ENCODE measurements at regions not wholly inside any gene's neighbourhood (a gene's known extent, or its start where the extent isn't known, plus 50 kb on each side); places are given as distances from the start of the nearest gene placed in this dataset.

GRCh38 chr17:70476368-70476767 lies 307.0 kb downstream of the KCNJ2 start:
- Histone ChIP-seq H2AFZ (ENCODE audit: low read length) (no peak overlapping the region), H4K8ac (ENCODE audit: extremely low read depth, insufficient read depth, low read length) (no peak overlapping the region), H2BK12ac (ENCODE audit: low read depth, low read length) (no peak overlapping the region), H2AK5ac (ENCODE audit: low read depth, low read length) (no peak overlapping the region), H3K14ac (ENCODE audit: insufficient read length) (no peak overlapping the region), H3K4me3 (ENCODE audit: extremely low read depth in 1 of 4, insufficient read depth in 2 of 4, low read depth in 3 of 4, low read length in 4 of 4) (no peak overlapping the region), H3K27me3 (replicated peaks in 1 of 4; ENCODE audit: control insufficient read depth in 3 of 4, extremely low read depth in 1 of 4, insufficient read depth in 3 of 4, low read length in 3 of 4) (no peaks in the 10 kb centered on the region), H3K9me3 (ENCODE audit: insufficient read depth in 2 of 2, low read depth in 1 of 2, low read length in 1 of 2) (no peaks in the 10 kb centered on the region), H3K23ac (ENCODE audit: insufficient read length) (no peak overlapping the region), H3K4ac (replicated peaks; ENCODE audit: insufficient read length, low read depth, low read length) (no peak overlapping the region), H2BK20ac (ENCODE audit: low read length) (no peak overlapping the region), H3K4me2 (ENCODE audit: insufficient read depth in 1 of 2, low read depth in 2 of 2, low read length in 2 of 2) (no peak overlapping the region), H3K79me2 (ENCODE audit: control insufficient read depth in 1 of 2, insufficient read depth in 2 of 2, low read length in 2 of 2) (no peaks in the 10 kb centered on the region), H4K5ac (ENCODE audit: insufficient read length, low read depth, low read length) (no peak overlapping the region), H2BK15ac (ENCODE audit: low read length) (no peak overlapping the region), H3K9ac (replicated peaks in 1 of 4; ENCODE audit: extremely low read depth in 1 of 4, low read depth in 3 of 4, low read length in 3 of 4) (no peak overlapping the region), H3K56ac (replicated peaks; ENCODE audit: insufficient read length, low read depth, low read length) (no peak overlapping the region), H4K91ac (replicated peaks; ENCODE audit: insufficient read length, low read length) (no peak overlapping the region), H2BK5ac (ENCODE audit: low read depth, low read length) (no peak overlapping the region), H3K4me1 (replicated peaks in 1 of 4; ENCODE audit: control insufficient read depth in 3 of 4, insufficient read depth in 4 of 4, low read length in 3 of 4) (no peaks in the 10 kb centered on the region), H3K36me3 (ENCODE audit: control insufficient read depth in 2 of 4, insufficient read depth in 4 of 4, low read length in 3 of 4) (no peaks in the 10 kb centered on the region), H4K20me1 (replicated peaks in 1 of 2; ENCODE audit: control insufficient read depth in 1 of 2, insufficient read depth in 2 of 2, low read length in 2 of 2) (no peaks in the 10 kb centered on the region), H3K79me1 (ENCODE audit: low read depth, low read length) (no peaks in the 10 kb centered on the region), H3K23me2 (ENCODE audit: low read depth, low read length) (no peaks in the 10 kb centered on the region), H2BK120ac (replicated peaks; ENCODE audit: low read depth, low read length) (no peak overlapping the region), H3K27ac (ENCODE audit: low read depth, low read length) (no peak overlapping the region), H3K18ac (ENCODE audit: extremely low read depth, low read length) (no peak overlapping the region)
- TF ChIP-seq HDAC6 (IDR thresholded peaks at IDR 0.05; ENCODE audit: low read depth, low read length) = no peak
- no peak for TF ChIP-seq GTF2F1 (IDR thresholded peaks at IDR 0.05; ENCODE audit: borderline replicate concordance, low read depth, low read length)
- TF ChIP-seq SP4 (IDR thresholded peaks at IDR 0.05; ENCODE audit: low read length) = no peak
- no peak for TF ChIP-seq ZNF274 (IDR thresholded peaks at IDR 0.05; ENCODE audit: borderline replicate concordance, extremely low read depth, low read length)
- TF ChIP-seq TBP (IDR thresholded peaks at IDR 0.05; ENCODE audit: low read depth, low read length) = no peak
- ChIA-PET POLR2A (ENCODE audit: partially characterized antibody) (no interaction called here), CTCF (ENCODE audit: partially characterized antibody) (no interaction called here)
- FAIRE-seq (no peak), DNase-seq (ENCODE audit: low read depth in 1 of 2, low spot score in 2 of 2) (no peak)
- 99% methylated on average over 3 of the region's 3 CpGs; no CpG with 5 or more reads in 1 of the 2 experiments for WGBS, 2 experiments (ENCODE audit: extremely low coverage in 1 of 2, insufficient coverage in 1 of 2, insufficient read length in 1 of 2, insufficient replicate concordance in 2 of 2, low coverage in 1 of 2, low lambda C conversion rate in 2 of 2, missing lambda C conversion rate in 1 of 2)
